K562 (cell line): ENCODE measurements at regions not wholly inside any gene's neighbourhood (a gene's known extent, or its start where the extent isn't known, plus 50 kb on each side); places are given as distances from the start of the nearest gene placed in this dataset.

ENCODE experiments used
- ATAC-seq: fragments of 200-7000 bp; cut with Tn5 transposase; 3 replicates; pipeline ENCODE4 v1.9.1; 2020; ENCODE audit warnings: moderate library complexity
- BruUV-seq: library from RNA; stranded (reverse); fragments of 400-500 nt; replicated peaks from 2 replicates; lab custom pipeline; 2021; lab: Mats Ljungman, UMichigan
- CTCF ChIA-PET: fragments of 300-600 bp; formaldehyde crosslinking; extraction: SDS; loops from one replicate; lab custom pipeline; 2021; ENCODE audit warnings: low intra/inter-chr PET ratio; lab: Yijun Ruan, JAX
- POLR2A ChIA-PET: fragments of 300-600, 350-650 bp; sonication (Branson Sonifier 250); formaldehyde crosslinking; extraction: SDS; loops from one replicate; lab custom pipeline; 2021; ENCODE audit warnings: antibody characterized with exemption, inconsistent platforms; lab: Yijun Ruan, JAX
- DNase-seq, 4 experiments: peaks; one replicate each; pipeline versions ENCODE4 v3.0.0 to v3.0.0-alpha.2; 2011 to 2018; ENCODE audit warnings: low spot score in 3 of 4, mixed read lengths in 3 of 4; ENCODE audit errors: extremely low read depth in 1 of 4
- FAIRE-seq: peaks from 2 replicates; lab custom pipeline; 2011; peaks lifted over from hg19 to GRCh38; lab: Jason Lieb, UNC
- H2AFZ ChIP-seq: 2 replicates; pipeline ENCODE4 v1.6.0; 2011; ENCODE audit warnings: low read depth, low read length, control low read depth, inconsistent platforms
- H3K27ac ChIP-seq: fragments of 200-600 bp; 3 replicates; pipeline ENCODE4 v1.8.0; 2011; ENCODE audit warnings: low read depth, mild to moderate bottlenecking, control low read depth, inconsistent platforms, low read length, moderate library complexity, mixed read lengths; ENCODE audit errors: extremely low read depth
- H3K27me3 ChIP-seq, 2 experiments: fragments of 300-600 bp in 1 of 2; 2 replicates in 1 of 2; 3 replicates in 1 of 2; pipeline versions ENCODE4 v1.6.0 to v1.8.0; 2011; ENCODE audit warnings: inconsistent platforms in 2 of 2, low read length in 2 of 2, mild to moderate bottlenecking in 1 of 2, mixed read lengths in 1 of 2, moderate library complexity in 1 of 2; ENCODE audit not compliant: control insufficient read depth in 2 of 2, insufficient read depth in 2 of 2
- H3K36me3 ChIP-seq: fragments of 300-600 bp; 3 replicates; pipeline ENCODE4 v1.8.0; 2011; ENCODE audit warnings: mild to moderate bottlenecking, low read length, inconsistent platforms; ENCODE audit not compliant: control insufficient read depth, insufficient read depth
- H3K4me1 ChIP-seq, 2 experiments: fragments of 200-600 bp in 1 of 2; replicated peaks in 1 of 2; 2 replicates in 1 of 2; 3 replicates in 1 of 2; pipeline versions ENCODE4 v1.5.1 to v1.8.0; 2011; ENCODE audit warnings: inconsistent platforms in 2 of 2, low read length in 2 of 2, mild to moderate bottlenecking in 1 of 2, mixed read lengths in 1 of 2, moderate library complexity in 1 of 2; ENCODE audit not compliant: control insufficient read depth in 2 of 2, insufficient read depth in 2 of 2
- H3K4me2 ChIP-seq: 2 replicates; pipeline ENCODE4 v1.6.1; 2011; ENCODE audit warnings: low read length, control low read depth, inconsistent platforms, mixed read lengths; ENCODE audit not compliant: insufficient read depth
- H3K4me3 ChIP-seq: fragments of 200-600 bp; sonication (generic), shearing (Covaris generic); 2 replicates; pipeline ENCODE4 v1.5.1; 2016; ENCODE audit warnings: control low read depth, inconsistent platforms
- H3K79me2 ChIP-seq: fragments of 200-600 bp; 3 replicates; pipeline ENCODE4 v1.8.0; 2011; ENCODE audit warnings: low read length, inconsistent platforms; ENCODE audit not compliant: control insufficient read depth, insufficient read depth
- H3K9ac ChIP-seq, 2 experiments: 2 replicates each; pipeline versions ENCODE4 v1.6.0 to v1.6.1; 2011; ENCODE audit warnings: low read depth in 2 of 2, low read length in 2 of 2, control low read depth in 1 of 2, inconsistent platforms in 1 of 2, mild to moderate bottlenecking in 1 of 2, mixed read lengths in 1 of 2; ENCODE audit not compliant: insufficient read depth in 1 of 2
- H3K9me1 ChIP-seq: one replicate; pipeline ENCODE4 v1.6.0; 2011; ENCODE audit warnings: inconsistent platforms, mild to moderate bottlenecking, low read length, moderate library complexity; ENCODE audit not compliant: control insufficient read depth, insufficient read depth
- H3K9me3 ChIP-seq: replicated peaks from 2 replicates; pipeline ENCODE4 v1.5.1; 2011; ENCODE audit warnings: low read depth, low read length, inconsistent platforms; ENCODE audit not compliant: control insufficient read depth, insufficient read depth
- H4K20me1 ChIP-seq: replicated peaks from 2 replicates; pipeline ENCODE4 v1.6.1; 2011; ENCODE audit warnings: low read length, inconsistent platforms, mixed read lengths; ENCODE audit not compliant: control insufficient read depth, insufficient read depth
- CLOCK ChIP-seq: fragments of 250-450 bp; sonication (Bioruptor Pico); IDR thresholded peaks from 2 replicates; pipeline ENCODE4 v1.4.0; 2020; ENCODE audit warnings: mild to moderate bottlenecking, moderate library complexity, borderline replicate concordance
- FOXA1 ChIP-seq: fragments of 450-650 bp; IDR thresholded peaks from 2 replicates; pipeline ENCODE4 v1.6.1; 2016; ENCODE audit warnings: mild to moderate bottlenecking, borderline replicate concordance
- SMARCC2 ChIP-seq: fragments of 450-650 bp; IDR thresholded peaks from 2 replicates; pipeline ENCODE4 v1.6.1; 2017; ENCODE audit warnings: antibody characterized with exemption, moderate library complexity, mild to moderate bottlenecking, low read depth
- ZNF395 ChIP-seq: fragments of 200-800 bp; sonication (Bioruptor generic); IDR thresholded peaks from 2 replicates; pipeline ENCODE4 v1.6.1; 2017; ENCODE audit warnings: missing genetic modification characterization, missing compliant biosample characterization
- WGBS: fragments of 100-300 bp; shearing (Covaris generic); methylation state at CpG from one replicate; pipeline ENCODE4 v1.1.6; 2016; ENCODE audit warnings: low coverage, mixed read lengths; ENCODE audit not compliant: insufficient coverage; ENCODE audit errors: missing lambda C conversion rate; 5-methylcytosine and 5-hydroxymethylcytosine counted together
- in situ Hi-C: fragments of 300-500 bp; cut with MboI; formaldehyde crosslinking; loops from 4 replicates; pipeline ENCODE4 v1.15.0; 2018; ENCODE audit warnings: inconsistent platforms, mixed read lengths
- intact Hi-C: fragments of 100-400 bp; cut with micrococcal nuclease; formaldehyde crosslinking; loops from 2 replicates; pipeline ENCODE4 v1.14.2; 2022
- TF ChIP-seq, protein P1 (sequence below): fragments of 200-600 bp; sonication (generic); IDR thresholded peaks from one replicate; pipeline ENCODE4 v1.6.1; 2012; ENCODE audit warnings: mild to moderate bottlenecking, low read depth, low read length, inconsistent platforms

- no peak overlapping the region for H3K9ac ChIP-seq
- ATAC-seq (no peak), FAIRE-seq (no peak), DNase-seq (no peak)
- no peak overlapping the region for H3K4me3 ChIP-seq
- peaks cover 20 to 57% of the 10 kb centered on the region in 2 experiments; a peak in 4 of 5 replicates for H3K27me3 ChIP-seq
- BruUV-seq: no TSS peak
- CTCF ChIA-PET: no interaction called here
- H3K36me3 ChIP-seq: no peaks in the 10 kb centered on the region
- no peaks in the 10 kb centered on the region for H3K9me1 ChIP-seq
- H2AFZ ChIP-seq: no peak overlapping the region
- H3K79me2 ChIP-seq: no peaks in the 10 kb centered on the region
- no peak overlapping the region for H3K4me2 ChIP-seq
- POLR2A ChIA-PET: no interaction called here
- no peaks in the 10 kb centered on the region for H4K20me1 ChIP-seq
- in situ Hi-C loops (no loop called here), intact Hi-C loops (no loop called here)
- no peaks in the 10 kb centered on the region for H3K9me3 ChIP-seq
- H3K27ac ChIP-seq: no peak overlapping the region
- H3K4me1 ChIP-seq: no peaks in the 10 kb centered on the region; a peak in 1 of 5 replicates
- 0% methylated on average over 10 of the region's 10 CpGs for WGBS
- TF ChIP-seq CLOCK (CRISPR knock-in tag) (no peak), FOXA1 (no peak), ZNF395 (CRISPR knock-in tag) (no peak), SMARCC2 (no peak)
- TF ChIP-seq, protein P1, sequence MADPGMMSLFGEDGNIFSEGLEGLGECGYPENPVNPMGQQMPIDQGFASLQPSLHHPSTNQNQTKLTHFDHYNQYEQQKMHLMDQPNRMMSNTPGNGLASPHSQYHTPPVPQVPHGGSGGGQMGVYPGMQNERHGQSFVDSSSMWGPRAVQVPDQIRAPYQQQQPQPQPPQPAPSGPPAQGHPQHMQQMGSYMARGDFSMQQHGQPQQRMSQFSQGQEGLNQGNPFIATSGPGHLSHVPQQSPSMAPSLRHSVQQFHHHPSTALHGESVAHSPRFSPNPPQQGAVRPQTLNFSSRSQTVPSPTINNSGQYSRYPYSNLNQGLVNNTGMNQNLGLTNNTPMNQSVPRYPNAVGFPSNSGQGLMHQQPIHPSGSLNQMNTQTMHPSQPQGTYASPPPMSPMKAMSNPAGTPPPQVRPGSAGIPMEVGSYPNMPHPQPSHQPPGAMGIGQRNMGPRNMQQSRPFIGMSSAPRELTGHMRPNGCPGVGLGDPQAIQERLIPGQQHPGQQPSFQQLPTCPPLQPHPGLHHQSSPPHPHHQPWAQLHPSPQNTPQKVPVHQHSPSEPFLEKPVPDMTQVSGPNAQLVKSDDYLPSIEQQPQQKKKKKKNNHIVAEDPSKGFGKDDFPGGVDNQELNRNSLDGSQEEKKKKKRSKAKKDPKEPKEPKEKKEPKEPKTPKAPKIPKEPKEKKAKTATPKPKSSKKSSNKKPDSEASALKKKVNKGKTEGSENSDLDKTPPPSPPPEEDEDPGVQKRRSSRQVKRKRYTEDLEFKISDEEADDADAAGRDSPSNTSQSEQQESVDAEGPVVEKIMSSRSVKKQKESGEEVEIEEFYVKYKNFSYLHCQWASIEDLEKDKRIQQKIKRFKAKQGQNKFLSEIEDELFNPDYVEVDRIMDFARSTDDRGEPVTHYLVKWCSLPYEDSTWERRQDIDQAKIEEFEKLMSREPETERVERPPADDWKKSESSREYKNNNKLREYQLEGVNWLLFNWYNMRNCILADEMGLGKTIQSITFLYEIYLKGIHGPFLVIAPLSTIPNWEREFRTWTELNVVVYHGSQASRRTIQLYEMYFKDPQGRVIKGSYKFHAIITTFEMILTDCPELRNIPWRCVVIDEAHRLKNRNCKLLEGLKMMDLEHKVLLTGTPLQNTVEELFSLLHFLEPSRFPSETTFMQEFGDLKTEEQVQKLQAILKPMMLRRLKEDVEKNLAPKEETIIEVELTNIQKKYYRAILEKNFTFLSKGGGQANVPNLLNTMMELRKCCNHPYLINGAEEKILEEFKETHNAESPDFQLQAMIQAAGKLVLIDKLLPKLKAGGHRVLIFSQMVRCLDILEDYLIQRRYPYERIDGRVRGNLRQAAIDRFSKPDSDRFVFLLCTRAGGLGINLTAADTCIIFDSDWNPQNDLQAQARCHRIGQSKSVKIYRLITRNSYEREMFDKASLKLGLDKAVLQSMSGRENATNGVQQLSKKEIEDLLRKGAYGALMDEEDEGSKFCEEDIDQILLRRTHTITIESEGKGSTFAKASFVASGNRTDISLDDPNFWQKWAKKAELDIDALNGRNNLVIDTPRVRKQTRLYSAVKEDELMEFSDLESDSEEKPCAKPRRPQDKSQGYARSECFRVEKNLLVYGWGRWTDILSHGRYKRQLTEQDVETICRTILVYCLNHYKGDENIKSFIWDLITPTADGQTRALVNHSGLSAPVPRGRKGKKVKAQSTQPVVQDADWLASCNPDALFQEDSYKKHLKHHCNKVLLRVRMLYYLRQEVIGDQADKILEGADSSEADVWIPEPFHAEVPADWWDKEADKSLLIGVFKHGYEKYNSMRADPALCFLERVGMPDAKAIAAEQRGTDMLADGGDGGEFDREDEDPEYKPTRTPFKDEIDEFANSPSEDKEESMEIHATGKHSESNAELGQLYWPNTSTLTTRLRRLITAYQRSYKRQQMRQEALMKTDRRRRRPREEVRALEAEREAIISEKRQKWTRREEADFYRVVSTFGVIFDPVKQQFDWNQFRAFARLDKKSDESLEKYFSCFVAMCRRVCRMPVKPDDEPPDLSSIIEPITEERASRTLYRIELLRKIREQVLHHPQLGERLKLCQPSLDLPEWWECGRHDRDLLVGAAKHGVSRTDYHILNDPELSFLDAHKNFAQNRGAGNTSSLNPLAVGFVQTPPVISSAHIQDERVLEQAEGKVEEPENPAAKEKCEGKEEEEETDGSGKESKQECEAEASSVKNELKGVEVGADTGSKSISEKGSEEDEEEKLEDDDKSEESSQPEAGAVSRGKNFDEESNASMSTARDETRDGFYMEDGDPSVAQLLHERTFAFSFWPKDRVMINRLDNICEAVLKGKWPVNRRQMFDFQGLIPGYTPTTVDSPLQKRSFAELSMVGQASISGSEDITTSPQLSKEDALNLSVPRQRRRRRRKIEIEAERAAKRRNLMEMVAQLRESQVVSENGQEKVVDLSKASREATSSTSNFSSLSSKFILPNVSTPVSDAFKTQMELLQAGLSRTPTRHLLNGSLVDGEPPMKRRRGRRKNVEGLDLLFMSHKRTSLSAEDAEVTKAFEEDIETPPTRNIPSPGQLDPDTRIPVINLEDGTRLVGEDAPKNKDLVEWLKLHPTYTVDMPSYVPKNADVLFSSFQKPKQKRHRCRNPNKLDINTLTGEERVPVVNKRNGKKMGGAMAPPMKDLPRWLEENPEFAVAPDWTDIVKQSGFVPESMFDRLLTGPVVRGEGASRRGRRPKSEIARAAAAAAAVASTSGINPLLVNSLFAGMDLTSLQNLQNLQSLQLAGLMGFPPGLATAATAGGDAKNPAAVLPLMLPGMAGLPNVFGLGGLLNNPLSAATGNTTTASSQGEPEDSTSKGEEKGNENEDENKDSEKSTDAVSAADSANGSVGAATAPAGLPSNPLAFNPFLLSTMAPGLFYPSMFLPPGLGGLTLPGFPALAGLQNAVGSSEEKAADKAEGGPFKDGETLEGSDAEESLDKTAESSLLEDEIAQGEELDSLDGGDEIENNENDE: no peak
These were observed 76.0 kb downstream of the ACTL7B start for GRCh38 chr9:108779551-108780325.
